Lung (tissue), 11 donors: ENCODE measurements at regions not wholly inside any gene's neighbourhood (a gene's known extent, or its start where the extent isn't known, plus 50 kb on each side); places are given as distances from the start of the nearest gene placed in this dataset.

Experiments used
- ATAC-seq: fragments of 200-7000 bp; cut with Tn5 transposase; one replicate; pipeline ENCODE4 v1.9.1; 2020; ENCODE audit warnings: moderate number of reproducible peaks; ENCODE audit not compliant: insufficient read depth, low FRiP score
- DNase-seq, 3 donors: peaks; one replicate each; pipeline ENCODE4 v3.0.0-alpha.2; 2013 to 2017
- H3K27ac ChIP-seq, 2 donors: one replicate each; pipeline ENCODE4 v1.5.1; 2013; ENCODE audit warnings: mild to moderate bottlenecking in 2 of 2, moderate library complexity in 2 of 2, control low read depth in 1 of 2, inconsistent platforms in 1 of 2, low read depth in 1 of 2, low read length in 1 of 2
- H3K27me3 ChIP-seq, 3 donors: one replicate each; pipeline ENCODE4 v1.5.1; 2013; ENCODE audit warnings: low read length in 2 of 3; ENCODE audit not compliant: control insufficient read depth in 3 of 3, insufficient read depth in 3 of 3
- H3K36me3 ChIP-seq, 4 donors: one replicate each; pipeline ENCODE4 v1.5.1; 2013; ENCODE audit warnings: low read length in 4 of 4, mild to moderate bottlenecking in 1 of 4, moderate library complexity in 1 of 4; ENCODE audit not compliant: control insufficient read depth in 4 of 4, insufficient read depth in 4 of 4
- H3K4me1 ChIP-seq, 5 donors: one replicate each; pipeline ENCODE4 v1.5.1; 2013; ENCODE audit warnings: low read length in 5 of 5, mild to moderate bottlenecking in 2 of 5, moderate library complexity in 1 of 5; ENCODE audit not compliant: control insufficient read depth in 5 of 5, insufficient read depth in 5 of 5
- H3K4me3 ChIP-seq: one replicate; pipeline ENCODE4 v1.5.1; 2013; ENCODE audit warnings: mild to moderate bottlenecking, control low read depth, moderate library complexity
- H3K9ac ChIP-seq, 2 donors: one replicate each; pipeline ENCODE4 v1.5.1; 2013; ENCODE audit warnings: low read length in 2 of 2, control low read depth in 1 of 2; ENCODE audit not compliant: insufficient read depth in 1 of 2
- H3K9me3 ChIP-seq, 4 donors: one replicate each; pipeline ENCODE4 v1.5.1; 2013; ENCODE audit warnings: low read length in 3 of 4, mild to moderate bottlenecking in 1 of 4, moderate library complexity in 1 of 4; ENCODE audit not compliant: control insufficient read depth in 4 of 4, insufficient read depth in 3 of 4
- WGBS, 2 donors: extraction: QIAGEN DNeasy Blood & Tissue Kit; methylation state at CpG; one replicate each; pipeline ENCODE4 v1.1.7; 2013; 5-methylcytosine and 5-hydroxymethylcytosine counted together
- TF ChIP-seq, protein P1 (sequence below): IDR thresholded peaks from 2 replicates; pipeline ENCODE4 v1.5.1; 2012; ENCODE audit warnings: mild to moderate bottlenecking; ENCODE audit errors: control extremely low read depth, extremely low read depth
- donor health status: control.
- donor health status: control.
- donor health status: Bipolar disorder and iron deficiency.
- donor health status: healthy.
- donor health status: DM: yes; HTN: yes; CAD: no.

DNA sequence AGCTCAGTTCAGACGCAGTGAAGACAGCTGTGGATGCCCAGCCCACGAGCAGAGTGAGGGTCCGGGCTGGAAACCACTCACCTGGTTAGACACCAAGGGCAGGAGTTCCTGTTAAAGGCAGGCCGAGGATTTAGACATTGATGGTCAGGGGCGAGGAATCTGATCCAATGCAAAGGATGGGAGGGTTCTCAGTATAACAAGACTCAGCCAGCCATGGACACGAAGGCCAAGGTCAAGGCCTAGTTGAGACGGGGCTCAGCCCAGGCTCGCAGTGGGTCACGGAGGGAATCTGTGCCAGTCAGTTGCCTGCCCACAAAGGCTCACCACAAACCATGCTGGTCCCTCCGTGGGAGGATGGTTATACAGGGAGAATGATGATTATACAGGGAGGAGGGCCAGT, 63.3 kb upstream of the FCN1 start:
- Histone ChIP-seq H3K9me3 (peaks cover 0 to 15% (median 0%) of the 10 kb centered on the region in 4 donors), H3K4me1 (no peaks in the 10 kb centered on the region), H3K9ac (no peak overlapping the region), H3K27me3 (no peaks in the 10 kb centered on the region), H3K36me3 (no peaks in the 10 kb centered on the region), H3K4me3 (no peak overlapping the region), H3K27ac (no peak overlapping the region)
- DNase-seq (no peak), ATAC-seq (no peak)
- WGBS, 2 donors = 81 to 91% methylated on average over 9 to 10 of the region's 10 CpGs
- TF ChIP-seq, protein P1, sequence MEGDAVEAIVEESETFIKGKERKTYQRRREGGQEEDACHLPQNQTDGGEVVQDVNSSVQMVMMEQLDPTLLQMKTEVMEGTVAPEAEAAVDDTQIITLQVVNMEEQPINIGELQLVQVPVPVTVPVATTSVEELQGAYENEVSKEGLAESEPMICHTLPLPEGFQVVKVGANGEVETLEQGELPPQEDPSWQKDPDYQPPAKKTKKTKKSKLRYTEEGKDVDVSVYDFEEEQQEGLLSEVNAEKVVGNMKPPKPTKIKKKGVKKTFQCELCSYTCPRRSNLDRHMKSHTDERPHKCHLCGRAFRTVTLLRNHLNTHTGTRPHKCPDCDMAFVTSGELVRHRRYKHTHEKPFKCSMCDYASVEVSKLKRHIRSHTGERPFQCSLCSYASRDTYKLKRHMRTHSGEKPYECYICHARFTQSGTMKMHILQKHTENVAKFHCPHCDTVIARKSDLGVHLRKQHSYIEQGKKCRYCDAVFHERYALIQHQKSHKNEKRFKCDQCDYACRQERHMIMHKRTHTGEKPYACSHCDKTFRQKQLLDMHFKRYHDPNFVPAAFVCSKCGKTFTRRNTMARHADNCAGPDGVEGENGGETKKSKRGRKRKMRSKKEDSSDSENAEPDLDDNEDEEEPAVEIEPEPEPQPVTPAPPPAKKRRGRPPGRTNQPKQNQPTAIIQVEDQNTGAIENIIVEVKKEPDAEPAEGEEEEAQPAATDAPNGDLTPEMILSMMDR = no peak

- 91 to 92% methylated on average over 11 of the region's 11 CpGs for WGBS, 2 donors
- no peak overlapping the region for H3K9ac ChIP-seq
- no peak overlapping the region for H3K4me3 ChIP-seq
- DNase-seq (no peak), ATAC-seq (no peak)
- H3K27me3 ChIP-seq = no peaks in the 10 kb centered on the region
- H3K9me3 ChIP-seq = peaks cover 0 to 17% (median 0%) of the 10 kb centered on the region in 4 donors
- no peaks in the 10 kb centered on the region for H3K36me3 ChIP-seq
- no peaks in the 10 kb centered on the region for H3K4me1 ChIP-seq
- TF ChIP-seq, protein P1 = no peak
- no peak overlapping the region for H3K27ac ChIP-seq
Measured at GRCh38 chr9:134981829-134982228, 64.1 kb upstream of the FCN1 start.

- Histone ChIP-seq H3K4me1 (no peaks in the 10 kb centered on the region), H3K27me3 (no peaks in the 10 kb centered on the region), H3K36me3 (no peaks in the 10 kb centered on the region), H3K9ac (no peak overlapping the region), H3K4me3 (no peak overlapping the region), H3K27ac (no peak overlapping the region), H3K9me3 (peaks cover 0 to 20% (median 3%) of the 10 kb centered on the region in 4 donors)
- no peak for ATAC-seq
- 85 to 93% methylated on average over 8 of the region's 8 CpGs for WGBS, 2 donors
- TF ChIP-seq, protein P1 = no peak
- no peak for DNase-seq
Measured at GRCh38 chr9:134982311-134982710, 64.6 kb upstream of the FCN1 start.

GRCh38 chr9:134983074-134983473, 65.4 kb upstream of the FCN1 start:
- Histone ChIP-seq H3K27me3 (no peaks in the 10 kb centered on the region), H3K4me3 (no peak overlapping the region), H3K9ac (no peak overlapping the region), H3K4me1 (no peaks in the 10 kb centered on the region), H3K9me3 (peaks cover 0 to 24% (median 3%) of the 10 kb centered on the region in 4 donors), H3K27ac (no peak overlapping the region), H3K36me3 (no peaks in the 10 kb centered on the region)
- TF ChIP-seq, protein P1 = no peak
- ATAC-seq (no peak), DNase-seq (no peak)
- 26 to 30% methylated on average over 15 of the region's 15 CpGs for WGBS, 2 donors
